ENCODE measurements at regions not wholly inside any gene's neighbourhood (a gene's known extent, or its start where the extent isn't known, plus 50 kb on each side); places are given as distances from the start of the nearest gene placed in this dataset.
A peak's percentile ranks its signal among the peaks of the same experiment; 100 is the strongest.

GRCh38 chr1:58902830-58903513 lies 119.1 kb upstream of the JUN start:
- in situ Hi-C loops (cut with MboI; ENCODE audit: low pct_unique_long_range_greater_than_20kb, low sequenced_read_pairs, unreplicated experiment) = no loop called here
- TF ChIP-seq CTCF (IDR thresholded peaks at IDR 0.05; ENCODE audit: extremely low read depth, insufficient read depth, missing control alignments) = no peak
- DNase-seq (ENCODE audit: low spot score) = no peak

- DNase-seq (ENCODE audit: low spot score) = peak; percentile 86
- TF ChIP-seq CTCF (IDR thresholded peaks at IDR 0.05; ENCODE audit: extremely low read depth, insufficient read depth, missing control alignments) = no peak
- in situ Hi-C loops (cut with MboI; ENCODE audit: low pct_unique_long_range_greater_than_20kb, low sequenced_read_pairs, unreplicated experiment) = no loop called here
Measured at GRCh38 chr1:58903514-58904298, 119.9 kb upstream of the JUN start.

GRCh38 chr1:58904299-58905125 lies 120.7 kb upstream of the JUN start:
- in situ Hi-C loops (cut with MboI; ENCODE audit: low pct_unique_long_range_greater_than_20kb, low sequenced_read_pairs, unreplicated experiment) = no loop called here
- no peak for TF ChIP-seq CTCF (IDR thresholded peaks at IDR 0.05; ENCODE audit: extremely low read depth, insufficient read depth, missing control alignments)
- no peak for DNase-seq (ENCODE audit: low spot score)

GRCh38 chr1:58905126-58905490 lies 121.3 kb upstream of the JUN start:
- TF ChIP-seq CTCF (IDR thresholded peaks at IDR 0.05; ENCODE audit: extremely low read depth, insufficient read depth, missing control alignments) = no peak
- in situ Hi-C loops (cut with MboI; ENCODE audit: low pct_unique_long_range_greater_than_20kb, low sequenced_read_pairs, unreplicated experiment) = no loop called here
- no peak for DNase-seq (ENCODE audit: low spot score)

- DNase-seq (ENCODE audit: low spot score) = no peak
- no peak for TF ChIP-seq CTCF (IDR thresholded peaks at IDR 0.05; ENCODE audit: extremely low read depth, insufficient read depth, missing control alignments)
- in situ Hi-C loops (cut with MboI; ENCODE audit: low pct_unique_long_range_greater_than_20kb, low sequenced_read_pairs, unreplicated experiment) = no loop called here
Measured at GRCh38 chr1:58905628-58906221, 121.9 kb upstream of the JUN start.

GRCh38 chr1:58907398-58907797 lies 123.6 kb upstream of the JUN start:
- no peak for DNase-seq (ENCODE audit: low spot score)
- in situ Hi-C loops (cut with MboI; ENCODE audit: low pct_unique_long_range_greater_than_20kb, low sequenced_read_pairs, unreplicated experiment) = no loop called here
- no peak for TF ChIP-seq CTCF (IDR thresholded peaks at IDR 0.05; ENCODE audit: extremely low read depth, insufficient read depth, missing control alignments)
